Liver (tissue), 3 donors: ENCODE measurements at regions not wholly inside any gene's neighbourhood (a gene's known extent, or its start where the extent isn't known, plus 50 kb on each side); places are given as distances from the start of the nearest gene placed in this dataset.

Experiments
- ATF3 ChIP-seq: IDR thresholded peaks from 2 replicates; pipeline ENCODE4 v1.6.1; 2016; ENCODE audit warnings: antibody characterized with exemption
- CTCF ChIP-seq: fragments of 150-350 bp; IDR thresholded peaks from 2 replicates; pipeline ENCODE4 v1.5.1; 2017; ENCODE audit warnings: improper control_type of control experiment, low read depth, low read length; ENCODE audit not compliant: missing input control
- EGR1 ChIP-seq, 2 donors: IDR thresholded peaks; 2 replicates each; pipeline ENCODE4 v1.6.1; 2016 to 2018; ENCODE audit warnings: antibody characterized with exemption in 2 of 2, low read depth in 2 of 2
- GABPA ChIP-seq, 2 donors: IDR thresholded peaks in 1 of 2; conservative IDR thresholded peaks in 1 of 2; 2 replicates each; pipeline ENCODE4 v1.6.1; 2016; ENCODE audit warnings: antibody characterized with exemption in 2 of 2, mild to moderate bottlenecking in 1 of 2, moderate library complexity in 1 of 2
- JUND ChIP-seq, 2 donors: IDR thresholded peaks; 2 replicates each; pipeline ENCODE4 v1.6.1; 2016; ENCODE audit warnings: antibody characterized with exemption in 2 of 2
- RAD21 ChIP-seq, 2 donors: IDR thresholded peaks; 2 replicates each; pipeline ENCODE4 v1.6.1; 2016; ENCODE audit warnings: antibody characterized with exemption in 2 of 2, mild to moderate bottlenecking in 2 of 2
- RXRA ChIP-seq, 2 donors: IDR thresholded peaks; 2 replicates each; pipeline ENCODE4 v1.6.1; 2017 to 2018; ENCODE audit warnings: antibody characterized with exemption in 2 of 2, mild to moderate bottlenecking in 1 of 2
- SP1 ChIP-seq: IDR thresholded peaks from 2 replicates; pipeline ENCODE4 v1.6.1; 2018; ENCODE audit warnings: antibody characterized with exemption, mild to moderate bottlenecking
- TAF1 ChIP-seq: conservative IDR thresholded peaks from 2 replicates; pipeline ENCODE4 v1.6.1; 2016; ENCODE audit warnings: antibody characterized with exemption, mild to moderate bottlenecking
- YY1 ChIP-seq: IDR thresholded peaks from 2 replicates; pipeline ENCODE4 v1.6.1; 2016; ENCODE audit warnings: antibody characterized with exemption, mild to moderate bottlenecking
- ZBTB33 ChIP-seq: IDR thresholded peaks from 2 replicates; pipeline ENCODE4 v1.6.1; 2016; ENCODE audit warnings: antibody characterized with exemption
- TF ChIP-seq, protein P1 (sequence below): IDR thresholded peaks from 2 replicates; pipeline ENCODE4 v1.6.1; 2016; ENCODE audit warnings: antibody characterized with exemption, mild to moderate bottlenecking
- TF ChIP-seq, protein P2 (sequence below): IDR thresholded peaks from 2 replicates; pipeline ENCODE4 v1.6.1; 2016; ENCODE audit warnings: antibody characterized with exemption
- donor health status: healthy.
- donor health status: healthy.

DNA sequence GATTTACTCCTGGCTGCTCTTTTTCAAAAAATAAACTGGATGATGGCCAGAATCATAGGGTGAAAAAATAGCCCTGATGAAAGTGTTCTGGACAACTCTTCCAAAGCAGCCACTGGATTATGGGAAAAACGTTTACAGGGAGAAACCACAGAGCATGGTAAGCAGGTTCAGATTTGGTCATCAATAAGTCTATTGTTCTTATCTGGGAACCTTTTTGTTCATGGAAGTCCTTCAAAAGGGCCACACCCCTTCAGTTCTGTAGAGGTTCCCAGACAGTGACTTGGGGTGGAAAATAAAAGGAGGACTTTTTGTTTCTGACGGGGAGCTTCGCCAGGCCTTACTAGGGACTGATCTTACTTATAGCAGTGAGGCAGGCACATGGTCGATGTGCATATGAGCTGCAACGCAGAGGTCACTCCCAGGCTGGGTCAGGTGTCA, 117.4 kb upstream of the SLC38A2 start:
- TF ChIP-seq, protein P1, sequence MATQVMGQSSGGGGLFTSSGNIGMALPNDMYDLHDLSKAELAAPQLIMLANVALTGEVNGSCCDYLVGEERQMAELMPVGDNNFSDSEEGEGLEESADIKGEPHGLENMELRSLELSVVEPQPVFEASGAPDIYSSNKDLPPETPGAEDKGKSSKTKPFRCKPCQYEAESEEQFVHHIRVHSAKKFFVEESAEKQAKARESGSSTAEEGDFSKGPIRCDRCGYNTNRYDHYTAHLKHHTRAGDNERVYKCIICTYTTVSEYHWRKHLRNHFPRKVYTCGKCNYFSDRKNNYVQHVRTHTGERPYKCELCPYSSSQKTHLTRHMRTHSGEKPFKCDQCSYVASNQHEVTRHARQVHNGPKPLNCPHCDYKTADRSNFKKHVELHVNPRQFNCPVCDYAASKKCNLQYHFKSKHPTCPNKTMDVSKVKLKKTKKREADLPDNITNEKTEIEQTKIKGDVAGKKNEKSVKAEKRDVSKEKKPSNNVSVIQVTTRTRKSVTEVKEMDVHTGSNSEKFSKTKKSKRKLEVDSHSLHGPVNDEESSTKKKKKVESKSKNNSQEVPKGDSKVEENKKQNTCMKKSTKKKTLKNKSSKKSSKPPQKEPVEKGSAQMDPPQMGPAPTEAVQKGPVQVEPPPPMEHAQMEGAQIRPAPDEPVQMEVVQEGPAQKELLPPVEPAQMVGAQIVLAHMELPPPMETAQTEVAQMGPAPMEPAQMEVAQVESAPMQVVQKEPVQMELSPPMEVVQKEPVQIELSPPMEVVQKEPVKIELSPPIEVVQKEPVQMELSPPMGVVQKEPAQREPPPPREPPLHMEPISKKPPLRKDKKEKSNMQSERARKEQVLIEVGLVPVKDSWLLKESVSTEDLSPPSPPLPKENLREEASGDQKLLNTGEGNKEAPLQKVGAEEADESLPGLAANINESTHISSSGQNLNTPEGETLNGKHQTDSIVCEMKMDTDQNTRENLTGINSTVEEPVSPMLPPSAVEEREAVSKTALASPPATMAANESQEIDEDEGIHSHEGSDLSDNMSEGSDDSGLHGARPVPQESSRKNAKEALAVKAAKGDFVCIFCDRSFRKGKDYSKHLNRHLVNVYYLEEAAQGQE: no peak
- TF ChIP-seq TAF1 (no peak), CTCF (no peak), RAD21 (IDR thresholded peaks at IDR 0.05) (no peak), JUND (IDR thresholded peaks at IDR 0.05) (no peak), ATF3 (no peak), RXRA (IDR thresholded peaks at IDR 0.05) (no peak), GABPA (IDR thresholded peaks at IDR 0.05 in 1 of 2, conservative IDR thresholded peaks at IDR 0.05 in 1 of 2) (no peak), ZBTB33 (no peak), EGR1 (IDR thresholded peaks at IDR 0.05; ENCODE audit: low read depth in 2 of 2) (no peak), YY1 (no peak), SP1 (no peak)
- TF ChIP-seq, protein P2, sequence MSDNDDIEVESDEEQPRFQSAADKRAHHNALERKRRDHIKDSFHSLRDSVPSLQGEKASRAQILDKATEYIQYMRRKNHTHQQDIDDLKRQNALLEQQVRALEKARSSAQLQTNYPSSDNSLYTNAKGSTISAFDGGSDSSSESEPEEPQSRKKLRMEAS: no peak
